HuH-7.5 (cell line): ENCODE measurements at regions not wholly inside any gene's neighbourhood (a gene's known extent, or its start where the extent isn't known, plus 50 kb on each side); places are given as distances from the start of the nearest gene placed in this dataset.
"Not testable (repeated sequence)": the region's sequence is repeated elsewhere in the genome, so short reads cannot be mapped to it uniquely, and the experiment has no call there.

ENCODE experiments used
- DNase-seq: peaks from one replicate; pipeline ENCODE4 v3.0.0; 2011; ENCODE audit warnings: low spot score

DNA sequence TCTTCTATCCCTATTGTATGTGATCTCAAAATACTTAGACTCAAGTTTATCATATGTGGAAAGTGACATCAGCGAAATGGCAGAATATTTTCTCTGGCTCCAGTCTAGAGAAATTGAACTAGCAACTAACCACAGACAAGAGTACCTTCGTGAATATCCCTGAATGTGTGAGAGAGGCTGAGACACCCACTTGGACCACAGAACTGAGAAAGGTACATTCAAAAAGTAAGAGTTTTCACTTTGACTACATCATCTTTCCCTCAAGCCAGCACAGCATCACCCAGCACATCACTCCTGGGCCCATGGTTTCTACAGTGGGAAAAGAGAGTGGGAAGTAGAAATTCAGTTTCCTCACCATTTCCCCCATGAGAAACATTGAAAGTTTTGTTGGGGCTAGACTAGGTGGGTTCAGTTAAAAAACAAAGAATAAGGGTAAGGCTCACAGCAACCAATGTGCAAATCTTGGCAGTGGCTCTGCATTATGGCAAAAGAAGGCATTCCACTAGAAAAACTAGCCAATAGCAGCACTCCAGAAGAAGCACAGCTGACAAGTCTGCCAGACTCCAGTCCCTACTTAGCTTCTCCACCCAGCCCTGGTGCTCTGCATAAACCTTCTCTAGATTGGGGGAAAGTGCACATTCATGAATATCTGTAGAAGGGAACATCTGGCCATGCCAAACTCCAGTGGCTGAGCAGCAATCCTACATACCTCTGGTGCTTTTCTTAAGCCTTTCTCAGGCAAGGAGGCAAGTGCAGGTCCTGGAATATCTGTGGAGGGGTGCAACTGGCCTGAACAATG lies 225.6 kb upstream of the VLDLR start:
- no peak for DNase-seq

DNA sequence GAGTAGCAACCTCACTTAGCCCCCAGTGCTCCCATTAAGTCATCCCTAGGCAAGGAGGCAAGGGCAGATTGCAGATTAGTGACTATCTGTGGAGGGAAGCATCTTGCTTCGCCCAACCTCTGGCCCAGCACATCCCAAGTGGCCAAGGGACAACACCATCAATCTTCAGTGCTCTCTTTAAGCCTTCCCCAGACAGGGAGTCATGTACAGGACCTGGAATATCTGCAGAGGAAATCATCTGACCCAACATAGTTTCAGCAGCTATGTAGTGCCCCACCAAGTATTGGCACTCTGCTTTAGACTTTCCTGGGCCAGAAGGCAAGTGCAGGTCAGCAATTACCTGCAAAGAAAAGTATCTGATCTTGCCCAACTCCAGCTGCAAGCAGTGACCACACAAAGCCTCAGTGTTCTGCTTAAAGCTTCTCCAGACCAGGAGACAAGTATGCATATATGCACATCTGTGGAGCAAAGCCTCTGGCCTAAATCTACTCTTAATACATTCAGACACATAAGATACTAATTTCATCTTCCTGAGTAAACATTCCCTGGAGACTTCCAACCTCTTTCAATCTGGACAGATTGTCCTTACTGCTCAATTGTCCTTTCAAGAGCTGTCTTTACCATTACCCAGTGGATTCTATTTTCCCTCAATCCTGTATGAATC lies 224.8 kb upstream of the VLDLR start:
- DNase-seq, result no peak

DNA sequence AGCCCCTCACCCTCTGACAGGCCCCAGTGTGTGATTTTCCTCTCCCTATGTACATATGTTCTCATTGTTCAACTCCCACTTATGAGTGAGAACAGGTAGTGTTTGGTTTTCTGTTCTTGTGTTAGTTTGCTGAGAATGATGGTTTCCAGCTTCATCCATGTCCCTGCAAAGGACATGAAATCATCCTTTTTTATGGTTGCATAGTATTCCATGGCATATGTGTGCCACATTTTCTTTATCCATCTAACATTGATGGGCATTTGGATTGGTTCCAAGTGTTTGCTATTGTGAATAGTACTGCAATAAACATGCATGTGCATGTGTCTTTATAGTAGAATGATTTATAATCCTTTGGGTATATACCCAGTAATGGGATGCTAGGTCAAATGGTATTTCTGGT lies 223.7 kb upstream of the VLDLR start:
- not testable (repeated sequence) for DNase-seq

DNA sequence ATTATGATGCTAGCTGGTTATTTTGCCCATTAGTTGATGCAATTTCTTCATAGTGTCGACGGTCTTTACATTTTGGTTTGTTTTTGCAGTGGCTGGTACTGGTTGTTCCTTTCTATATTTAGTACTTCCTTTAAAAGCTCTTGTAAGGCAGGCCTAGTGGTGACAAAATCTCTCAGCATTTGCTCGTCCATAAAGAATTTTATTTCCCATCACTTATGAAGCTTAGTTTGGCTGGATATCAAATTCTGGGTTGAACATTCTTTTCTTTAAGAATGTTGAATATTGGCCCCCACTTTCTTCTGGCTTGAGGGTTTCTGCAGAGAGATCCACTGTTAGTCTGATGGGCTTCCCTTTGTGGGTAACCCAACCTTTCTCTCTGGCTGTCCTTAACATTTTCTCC lies 219.8 kb upstream of the VLDLR start:
- DNase-seq, result not testable (repeated sequence)

DNA sequence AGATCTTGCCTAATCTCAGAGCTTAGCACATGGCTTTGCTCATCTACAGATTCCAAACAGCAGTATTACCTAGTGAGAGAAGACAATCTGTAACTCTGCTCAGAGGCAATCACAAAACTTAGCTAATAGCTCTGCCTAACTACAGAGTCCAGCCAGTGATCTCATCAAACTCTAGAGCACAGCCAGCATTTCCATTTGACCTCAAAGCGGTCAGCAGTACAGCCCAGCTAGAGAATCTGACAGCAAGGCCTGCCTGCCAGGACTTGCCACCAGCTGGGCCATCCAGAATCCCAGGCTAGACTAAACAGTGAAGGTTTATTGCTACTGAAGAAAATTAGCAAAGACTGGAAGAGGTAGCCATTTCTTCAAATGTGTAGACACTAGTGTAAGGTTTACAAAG lies 217.9 kb upstream of the VLDLR start:
- no peak for DNase-seq

DNA sequence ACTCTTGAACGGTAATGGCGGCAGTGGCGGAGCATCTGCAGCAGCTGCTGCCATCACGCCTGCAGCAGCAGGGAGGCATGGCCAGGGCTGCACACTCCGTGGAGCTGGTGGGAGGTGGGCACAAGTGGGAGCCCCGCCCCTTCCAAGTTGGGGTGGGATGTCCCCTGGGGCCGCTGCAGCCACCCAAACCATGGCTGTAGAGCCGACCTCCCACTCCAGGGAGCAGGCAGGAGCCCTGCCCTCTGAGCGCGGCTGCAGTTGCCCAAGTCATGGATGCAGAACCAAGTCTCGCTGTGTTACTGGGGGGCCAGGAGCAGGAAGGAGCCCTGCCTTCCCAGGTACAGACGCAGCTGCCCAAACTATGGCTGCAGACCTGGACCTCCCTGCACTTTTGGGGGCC lies 215.3 kb upstream of the VLDLR start:
- no peak for DNase-seq

DNA sequence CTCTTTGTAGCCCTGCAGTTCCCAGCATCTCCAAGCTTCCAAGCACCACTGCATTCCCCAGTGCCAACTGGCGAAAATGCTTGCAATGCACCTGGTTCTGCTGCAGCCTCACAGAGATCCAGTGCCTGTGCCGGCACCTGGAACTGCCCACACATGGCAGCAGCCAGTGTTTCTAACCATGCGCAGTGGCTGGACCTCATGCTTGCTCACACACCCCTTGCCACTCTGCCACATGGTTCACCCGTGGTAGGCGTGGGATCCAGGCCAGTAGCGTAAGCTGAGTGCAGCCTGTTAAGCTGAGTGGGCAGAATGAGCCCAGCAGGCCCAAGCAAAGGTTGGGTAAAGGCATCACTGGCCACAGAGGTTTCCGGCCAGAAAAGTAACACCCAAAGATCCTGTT lies 214.1 kb upstream of the VLDLR start:
- no peak for DNase-seq

DNA sequence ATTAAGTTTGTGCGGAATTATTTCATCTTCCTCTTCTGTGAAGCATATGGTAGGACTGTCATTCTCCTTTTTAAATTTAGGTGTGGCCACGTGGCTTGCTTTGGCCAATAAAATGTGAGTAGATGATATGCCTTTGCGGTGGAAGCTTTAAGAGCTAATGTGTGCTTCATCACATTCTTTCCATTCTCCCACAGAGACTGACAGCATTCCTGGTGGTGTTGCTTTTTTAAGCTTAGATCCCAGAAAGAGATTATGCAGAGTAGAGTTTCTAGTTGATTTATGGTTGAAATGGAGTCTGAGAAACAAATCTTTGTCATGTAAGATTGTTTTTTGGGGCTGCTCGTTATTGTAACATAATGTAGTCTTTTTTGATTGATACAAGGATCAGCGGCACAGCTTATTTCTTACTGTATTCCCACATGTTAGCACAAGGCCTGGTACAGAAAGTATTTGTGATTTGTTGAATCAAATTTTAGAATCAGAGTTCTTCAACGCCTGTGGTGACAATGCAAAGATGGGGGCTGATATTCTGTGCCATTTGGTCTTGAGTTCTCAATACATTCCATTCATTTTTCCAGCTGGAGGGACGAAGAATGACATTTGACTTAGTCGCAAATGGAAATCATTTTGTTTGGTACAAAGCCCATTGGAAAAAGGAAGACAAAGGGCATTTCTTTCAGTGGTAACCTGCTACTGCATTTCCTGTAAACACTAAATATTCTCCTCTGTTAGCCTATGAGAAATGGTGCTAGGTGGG lies 209.9 kb upstream of the VLDLR start:
- DNase-seq, result no peak

DNA sequence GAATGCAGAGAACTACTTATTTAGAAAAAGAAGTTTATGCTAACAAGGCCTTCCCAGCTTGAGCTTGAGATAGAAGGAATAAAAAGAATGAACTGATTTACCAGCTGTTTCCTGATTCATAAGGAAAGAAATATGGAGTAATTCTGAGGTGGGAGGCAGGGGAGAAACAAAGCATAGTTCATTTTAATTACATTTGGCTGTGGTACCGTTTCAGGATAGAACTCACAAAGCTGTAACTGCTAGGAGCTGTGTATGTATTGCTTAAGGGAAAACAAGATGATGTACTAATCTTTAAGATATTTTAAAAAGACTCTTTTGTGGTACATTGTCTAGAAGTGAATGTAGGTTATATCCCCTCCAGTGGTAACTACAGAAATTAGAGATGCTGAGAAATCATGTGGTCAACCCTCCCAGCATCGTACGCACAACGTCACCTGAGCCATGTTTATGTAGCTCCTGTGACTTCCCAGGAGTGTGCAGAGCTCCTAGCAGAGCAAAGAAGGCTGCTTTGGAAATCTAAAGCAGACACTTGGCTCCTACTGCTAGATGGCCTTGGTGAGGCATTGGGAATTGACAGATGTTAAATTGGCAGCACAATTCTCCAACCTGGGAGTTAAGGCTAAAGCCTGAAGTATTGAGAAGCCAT lies 208.3 kb upstream of the VLDLR start:
- no peak for DNase-seq

DNA sequence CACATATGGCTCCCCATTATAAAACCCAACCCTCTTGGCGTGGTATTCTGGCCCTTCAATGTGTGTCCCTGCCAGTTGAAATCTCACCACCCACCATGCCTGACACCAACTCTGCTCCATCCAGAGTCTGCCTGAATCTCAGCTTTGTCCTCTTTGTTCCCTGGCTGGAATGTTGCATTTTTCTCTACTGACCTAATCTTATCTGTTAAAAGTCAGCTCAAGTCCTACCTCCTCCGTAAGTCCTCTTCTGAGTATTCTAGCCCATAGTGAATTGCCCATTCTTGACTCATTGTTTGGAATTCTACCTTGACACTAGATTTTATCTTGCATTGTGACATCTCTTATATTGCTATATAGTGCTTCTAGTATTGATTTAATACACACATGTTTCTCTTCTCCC lies 207.1 kb upstream of the VLDLR start:
- no peak for DNase-seq

DNA sequence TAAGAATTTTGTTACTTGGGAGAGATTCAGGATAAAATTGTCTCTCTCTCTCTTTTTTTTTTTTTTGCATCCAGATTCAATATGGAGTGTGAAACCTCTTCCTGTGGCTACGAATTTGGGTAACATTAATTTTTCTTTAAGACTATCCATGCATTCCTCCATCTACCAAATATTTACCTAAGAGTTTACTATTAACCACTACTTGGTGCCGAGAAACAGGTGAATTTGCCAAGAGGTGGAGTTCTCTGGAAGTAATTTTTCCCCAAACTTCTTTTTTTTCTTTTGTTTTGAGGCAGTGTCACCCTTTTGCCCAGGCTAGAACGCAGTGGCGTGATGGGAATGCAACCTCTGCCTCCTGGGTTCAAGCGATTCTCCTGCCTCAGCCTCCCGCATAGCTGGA lies 206.3 kb upstream of the VLDLR start:
- no peak for DNase-seq

DNA sequence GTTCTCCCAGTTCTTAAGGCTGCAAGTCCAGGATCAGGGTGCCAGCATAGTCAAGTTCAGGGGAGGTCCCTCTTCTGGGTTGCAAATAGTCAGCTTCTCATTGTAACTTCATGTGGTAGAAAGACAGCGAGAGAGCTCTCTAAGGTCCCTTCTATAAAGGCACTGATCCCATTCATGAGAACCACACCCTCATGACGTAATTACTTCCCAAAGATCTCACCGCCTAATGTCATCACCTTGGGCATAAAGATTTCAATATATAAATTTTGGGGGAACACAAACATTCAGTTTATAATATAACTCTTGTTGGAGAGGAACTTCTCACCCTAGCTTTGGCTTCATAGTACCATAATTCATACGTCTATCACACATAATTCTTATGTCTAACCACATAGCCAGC lies 203.9 kb upstream of the VLDLR start:
- no peak for DNase-seq

DNA sequence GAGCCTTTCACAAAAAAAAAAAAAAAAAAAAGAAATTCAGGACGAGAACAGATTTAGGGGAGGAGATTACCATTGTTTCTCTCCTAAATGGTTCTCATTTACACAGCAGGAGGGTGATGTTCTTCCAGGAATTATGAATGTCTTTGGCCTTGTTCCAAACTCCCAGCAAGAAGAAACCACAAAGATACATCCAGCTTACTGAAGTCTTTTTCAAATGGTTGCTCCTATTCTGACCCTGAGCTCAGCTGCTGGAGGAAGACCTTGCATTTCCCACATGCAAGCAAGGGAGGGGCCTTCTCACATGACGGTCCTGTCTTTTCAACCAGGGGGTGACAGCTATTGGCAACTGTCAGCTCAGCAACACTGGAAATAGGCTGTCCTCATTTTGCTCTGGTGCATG lies 203.0 kb upstream of the VLDLR start:
- DNase-seq, result no peak

DNA sequence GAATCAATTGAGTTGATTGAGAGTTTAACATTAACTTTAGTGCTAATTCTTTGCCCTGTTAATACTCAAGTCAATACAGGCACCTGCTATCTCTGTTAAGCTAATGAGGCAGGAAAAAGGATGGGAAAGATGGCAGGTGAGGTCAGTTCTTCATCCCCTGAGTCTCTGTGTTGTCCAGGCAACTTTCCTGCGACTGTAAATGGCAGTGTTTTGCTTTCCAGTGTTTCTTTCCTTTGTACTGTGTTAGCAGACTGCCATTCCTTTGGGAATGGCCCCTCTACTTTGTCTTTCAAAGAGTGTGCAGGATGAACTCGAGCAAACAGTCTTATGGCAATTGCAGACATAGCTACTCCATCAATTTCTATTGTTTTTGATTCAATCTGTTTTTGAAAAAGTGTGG lies 202.2 kb upstream of the VLDLR start:
- DNase-seq, result no peak

DNA sequence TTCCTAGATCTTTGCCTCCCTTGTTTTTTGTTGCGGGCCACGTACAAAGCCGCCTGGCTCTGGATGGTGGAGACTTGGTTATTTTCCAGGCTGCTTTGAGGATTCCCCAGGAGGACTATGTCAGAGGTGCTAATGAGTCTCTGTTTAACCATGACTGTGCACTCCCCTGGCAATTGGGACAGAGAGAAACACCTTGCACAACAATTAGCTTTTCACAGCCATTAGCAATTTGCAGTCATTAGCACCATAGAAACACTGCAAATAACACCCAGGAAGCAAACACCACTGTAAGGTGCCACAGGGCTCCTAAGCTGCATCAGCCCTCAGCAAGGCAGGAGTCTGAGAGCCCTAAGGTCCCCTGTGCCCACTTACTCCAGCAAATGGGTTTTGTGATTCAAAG lies 201.0 kb upstream of the VLDLR start:
- DNase-seq, result no peak

DNA sequence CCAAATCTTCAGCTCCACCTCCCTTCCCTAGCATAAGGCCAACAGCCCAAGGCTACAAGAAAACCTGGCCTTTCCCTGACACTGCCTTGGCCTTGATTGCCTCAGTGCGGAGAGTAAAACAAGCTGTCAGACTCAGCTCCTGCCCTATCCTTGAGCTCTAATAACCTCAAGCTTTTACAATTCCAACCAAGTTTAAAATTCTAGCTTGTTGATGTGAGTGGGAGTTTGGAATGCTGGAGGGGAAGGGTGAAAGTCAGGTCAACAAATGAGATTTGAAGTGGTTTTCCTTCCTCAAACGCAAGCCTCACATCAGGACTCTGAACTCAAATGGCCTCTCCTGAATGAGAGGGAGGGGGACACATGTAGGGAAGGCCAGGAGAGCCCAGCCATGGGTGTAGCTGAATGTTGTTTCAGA lies 197.0 kb upstream of the VLDLR start:
- DNase-seq, result no peak

DNA sequence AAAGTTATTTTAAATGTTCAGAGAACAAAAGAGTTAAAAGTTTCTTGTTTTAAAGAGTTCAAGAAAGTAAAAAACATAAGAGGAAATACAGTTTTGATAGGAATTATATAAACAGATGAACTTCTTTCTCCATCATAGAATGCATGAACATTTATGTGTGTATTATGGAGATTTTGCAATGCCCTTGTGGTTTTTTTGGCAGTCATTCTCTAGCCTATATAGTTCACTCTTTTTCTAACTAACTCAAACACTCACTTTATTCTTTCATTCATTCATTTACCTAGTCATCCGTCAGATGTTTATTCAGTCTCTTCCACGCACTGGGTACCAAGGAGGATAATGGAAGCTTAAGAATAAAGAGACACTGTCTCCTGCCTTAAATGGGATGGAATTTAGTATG lies 195.9 kb upstream of the VLDLR start:
- no peak for DNase-seq

DNA sequence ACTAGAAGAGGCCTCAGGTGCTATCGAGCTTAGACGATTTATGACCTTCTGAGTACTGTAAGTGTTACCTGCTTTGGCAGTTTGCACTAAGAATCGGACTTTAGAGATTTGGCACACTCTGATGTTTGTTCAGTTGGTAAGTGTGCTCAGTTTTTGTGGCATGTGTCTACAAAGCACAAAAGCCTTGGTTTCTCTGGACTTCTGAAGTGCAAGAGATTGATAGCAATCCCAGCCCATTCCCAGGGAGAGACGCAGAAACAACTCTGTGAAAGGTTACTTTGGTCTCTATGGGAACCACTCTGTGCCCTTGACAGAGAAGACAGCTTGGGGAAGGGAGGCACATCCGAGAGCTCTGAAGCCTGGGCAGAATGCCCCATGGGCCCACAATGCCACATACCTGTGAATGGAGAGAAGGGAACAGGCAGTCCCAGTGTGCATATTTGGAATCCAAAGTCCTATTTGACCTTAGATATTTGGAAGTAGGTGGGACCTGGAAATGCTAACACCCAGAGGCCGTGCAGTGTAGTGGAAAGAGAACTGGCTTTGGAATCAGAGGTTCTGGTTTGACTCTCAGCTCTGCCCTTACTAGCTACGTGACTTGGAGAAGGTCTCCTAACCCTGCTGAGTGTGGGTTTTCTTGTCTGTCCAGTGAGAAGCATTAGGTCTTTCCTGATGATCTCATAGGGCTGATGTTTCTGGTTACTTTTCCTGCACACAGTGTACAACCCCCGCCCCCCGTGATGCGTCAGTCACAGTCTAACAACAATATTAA lies 194.3 kb upstream of the VLDLR start:
- DNase-seq, result no peak

DNA sequence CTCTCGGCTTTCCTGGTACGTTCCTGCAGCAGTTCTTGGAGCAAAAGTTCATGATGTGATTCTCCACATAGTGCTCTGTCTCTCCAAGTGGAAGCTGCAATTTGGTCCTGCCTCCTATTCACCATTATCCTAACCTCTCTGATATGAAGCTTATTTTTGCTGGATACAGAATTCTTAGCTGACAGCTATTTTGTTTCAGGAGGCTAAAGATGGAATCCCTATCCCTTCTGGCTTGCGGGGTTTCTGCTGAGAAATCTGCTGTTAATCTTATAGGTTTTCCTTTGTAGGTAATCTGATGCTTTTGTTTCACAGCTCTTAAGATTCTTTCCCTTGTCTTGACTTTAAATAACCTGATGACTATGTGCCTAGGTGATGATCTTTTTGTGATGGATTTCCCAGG lies 181.6 kb upstream of the VLDLR start:
- DNase-seq, result no peak

DNA sequence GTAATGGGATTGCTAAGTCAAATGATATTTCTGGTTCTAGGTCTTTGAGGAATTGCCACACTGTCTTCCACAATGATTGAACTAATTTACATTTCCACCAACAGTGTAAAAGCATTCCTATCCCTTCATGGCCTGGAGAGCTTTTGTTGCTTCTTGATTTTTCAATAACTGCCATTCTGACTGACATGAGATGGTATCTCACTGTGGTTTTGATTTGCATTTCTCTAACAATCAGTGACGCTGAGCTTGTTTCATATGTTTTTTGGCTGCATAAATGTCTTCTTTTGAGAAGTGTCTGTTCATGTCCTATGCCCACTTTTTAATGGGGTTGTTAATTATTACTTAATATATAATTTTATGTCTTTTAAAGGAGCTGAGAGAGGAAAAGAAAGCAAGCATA lies 177.7 kb upstream of the VLDLR start:
- DNase-seq, result not testable (repeated sequence)

DNA sequence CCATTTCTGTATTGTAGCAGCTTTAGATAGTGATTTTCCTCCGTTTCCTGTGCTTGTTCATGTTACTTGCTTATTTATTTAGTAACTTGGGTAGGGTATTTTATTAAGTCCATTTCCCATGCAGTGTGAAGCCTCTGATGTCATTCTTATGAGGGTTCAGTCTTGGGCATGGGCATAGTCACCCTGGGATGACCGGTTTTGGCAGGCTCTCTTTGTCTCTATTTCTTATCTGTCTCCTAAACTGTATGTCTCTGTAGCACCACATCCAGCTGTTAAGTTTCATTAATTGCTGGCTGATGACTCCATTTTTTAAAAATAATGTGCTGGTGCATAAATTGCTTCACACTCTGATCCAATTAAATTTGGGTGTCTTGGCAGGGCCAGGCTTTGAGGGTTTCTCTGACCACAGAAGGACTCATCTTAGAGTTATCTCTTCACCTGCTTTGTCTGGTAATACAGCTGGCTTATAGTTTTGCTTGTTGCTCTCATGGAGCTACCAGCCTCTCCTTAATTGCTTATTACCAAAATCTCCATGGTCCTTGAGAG lies 173.3 kb upstream of the VLDLR start:
- DNase-seq, result no peak

DNA sequence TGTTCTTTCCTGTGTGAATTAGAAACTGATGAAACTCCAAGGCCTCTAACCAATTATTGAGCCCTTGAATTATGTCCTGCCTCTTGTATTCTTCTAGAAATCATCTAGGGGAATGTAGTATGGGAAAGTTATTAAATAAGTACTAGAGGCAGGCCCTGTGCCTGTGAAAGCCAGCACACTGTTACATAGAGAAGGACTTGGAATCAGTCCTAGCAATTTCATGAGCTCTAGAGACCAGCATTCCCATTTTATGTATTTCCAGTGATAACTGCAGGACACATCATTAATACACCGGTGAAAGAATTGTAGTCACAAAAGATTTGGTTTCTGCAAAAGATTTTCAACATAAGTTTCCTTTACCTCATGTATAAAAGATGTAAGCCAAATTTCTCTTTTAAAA lies 168.5 kb upstream of the VLDLR start:
- DNase-seq, result no peak
